Ascending aorta (tissue), 2 donors: ENCODE measurements at regions not wholly inside any gene's neighbourhood (a gene's known extent, or its start where the extent isn't known, plus 50 kb on each side); places are given as distances from the start of the nearest gene placed in this dataset.

Experiments used
- DNase-seq, 2 donors: peaks; one replicate each; pipeline ENCODE4 v3.0.0-alpha.2; 2019; ENCODE audit warnings: low spot score in 2 of 2
- H3K27ac ChIP-seq, 2 donors: fragments of 200-600 bp; sonication (generic); one replicate each; pipeline ENCODE4 v1.5.1; 2016 to 2017; ENCODE audit warnings: mild to moderate bottlenecking in 1 of 2
- H3K27me3 ChIP-seq: fragments of 200-600 bp; sonication (generic); one replicate; pipeline ENCODE4 v1.5.1; 2017
- H3K36me3 ChIP-seq, 2 donors: fragments of 200-600 bp; sonication (generic); one replicate each; pipeline ENCODE4 v1.5.1; 2016
- H3K4me1 ChIP-seq, 2 donors: fragments of 200-600 bp; sonication (generic); one replicate each; pipeline ENCODE4 v1.5.1; 2016 to 2017; ENCODE audit warnings: mild to moderate bottlenecking in 1 of 2
- H3K4me3 ChIP-seq, 2 donors: fragments of 200-600 bp; sonication (generic); one replicate each; pipeline ENCODE4 v1.5.1; 2016 to 2017; ENCODE audit warnings: mild to moderate bottlenecking in 1 of 2
- H3K9me3 ChIP-seq, 2 donors: fragments of 200-600 bp; sonication (generic); one replicate each; pipeline ENCODE4 v1.5.1; 2016
- intact Hi-C: fragments of 100-400 bp; cut with DNase I; formaldehyde crosslinking; loops from one replicate; pipeline ENCODE4 v1.15.1; 2023
- TF ChIP-seq, protein P1 (sequence below), 3 experiments: fragments of 200-600 bp in 2 of 3; fragments of 450-650 bp in 1 of 3; sonication (generic) in 2 of 3; IDR thresholded peaks; one replicate each; pipeline ENCODE4 v1.5.1; 2016 to 2019; ENCODE audit warnings: antibody characterized with exemption in 3 of 3, mild to moderate bottlenecking in 1 of 3, moderate library complexity in 1 of 3

DNA sequence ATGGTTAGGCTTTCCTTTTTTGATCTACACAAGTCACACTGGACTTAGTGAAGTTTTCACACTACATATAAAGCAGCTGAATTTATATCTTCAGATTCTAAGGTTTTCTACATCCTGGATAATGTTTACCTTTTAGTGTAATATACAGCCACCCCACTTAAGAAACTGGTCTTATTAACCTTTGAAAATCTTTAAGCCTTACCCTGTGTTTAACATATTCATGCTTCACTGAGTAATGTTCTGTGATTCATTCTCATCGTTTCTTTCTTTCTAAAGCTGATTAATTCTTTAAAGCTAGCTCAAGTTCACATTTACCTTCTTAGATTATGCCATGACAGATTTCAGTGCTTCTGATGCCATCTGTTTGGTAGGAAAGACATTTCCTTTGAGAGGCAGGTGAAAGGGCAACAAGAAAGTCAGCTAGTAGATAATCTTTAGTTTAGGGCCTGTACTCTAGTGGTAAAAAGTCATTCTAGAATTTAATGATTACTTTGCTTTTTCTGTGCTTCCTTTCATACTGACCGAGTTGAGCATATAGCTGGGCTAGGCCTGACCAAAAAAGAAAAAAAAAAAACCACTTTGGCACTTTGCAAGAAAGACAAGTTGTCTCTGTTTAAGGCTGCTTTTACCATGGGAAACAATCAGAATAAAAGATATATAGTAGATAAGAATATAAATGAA lies 690.9 kb upstream of the FBXO33 start:
- no peaks in the 10 kb centered on the region for H3K9me3 ChIP-seq
- H3K27ac ChIP-seq, result no peak overlapping the region
- intact Hi-C loops, result no loop called here
- no peaks in the 10 kb centered on the region for H3K27me3 ChIP-seq
- DNase-seq, result no peak
- H3K4me3 ChIP-seq, result no peak overlapping the region
- H3K36me3 ChIP-seq, result no peaks in the 10 kb centered on the region
- H3K4me1 ChIP-seq, result no peaks in the 10 kb centered on the region
- TF ChIP-seq, protein P1, sequence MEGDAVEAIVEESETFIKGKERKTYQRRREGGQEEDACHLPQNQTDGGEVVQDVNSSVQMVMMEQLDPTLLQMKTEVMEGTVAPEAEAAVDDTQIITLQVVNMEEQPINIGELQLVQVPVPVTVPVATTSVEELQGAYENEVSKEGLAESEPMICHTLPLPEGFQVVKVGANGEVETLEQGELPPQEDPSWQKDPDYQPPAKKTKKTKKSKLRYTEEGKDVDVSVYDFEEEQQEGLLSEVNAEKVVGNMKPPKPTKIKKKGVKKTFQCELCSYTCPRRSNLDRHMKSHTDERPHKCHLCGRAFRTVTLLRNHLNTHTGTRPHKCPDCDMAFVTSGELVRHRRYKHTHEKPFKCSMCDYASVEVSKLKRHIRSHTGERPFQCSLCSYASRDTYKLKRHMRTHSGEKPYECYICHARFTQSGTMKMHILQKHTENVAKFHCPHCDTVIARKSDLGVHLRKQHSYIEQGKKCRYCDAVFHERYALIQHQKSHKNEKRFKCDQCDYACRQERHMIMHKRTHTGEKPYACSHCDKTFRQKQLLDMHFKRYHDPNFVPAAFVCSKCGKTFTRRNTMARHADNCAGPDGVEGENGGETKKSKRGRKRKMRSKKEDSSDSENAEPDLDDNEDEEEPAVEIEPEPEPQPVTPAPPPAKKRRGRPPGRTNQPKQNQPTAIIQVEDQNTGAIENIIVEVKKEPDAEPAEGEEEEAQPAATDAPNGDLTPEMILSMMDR (IDR thresholded peaks at IDR 0.05), result no peak

DNA sequence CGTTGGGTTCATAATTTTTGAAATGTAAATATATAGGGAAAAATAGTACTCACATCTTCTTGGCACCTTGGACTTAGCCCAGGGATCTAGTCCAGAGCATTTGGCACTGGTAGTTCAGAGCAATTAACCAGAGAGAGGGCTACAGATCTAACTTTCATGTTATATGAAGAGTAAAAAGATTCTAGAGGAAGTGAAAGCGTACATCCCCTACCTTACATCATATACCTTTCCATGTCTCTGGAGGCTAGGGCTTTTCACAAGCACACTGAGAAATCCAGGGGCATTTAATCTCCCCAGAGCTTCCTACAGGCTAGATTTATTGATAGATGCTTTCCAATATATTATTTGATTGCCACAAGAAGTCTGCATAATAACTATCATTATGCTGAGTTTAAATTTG lies 687.5 kb upstream of the FBXO33 start:
- intact Hi-C loops, result no loop called here
- TF ChIP-seq, protein P1 (IDR thresholded peaks at IDR 0.05), result no peak

DNA sequence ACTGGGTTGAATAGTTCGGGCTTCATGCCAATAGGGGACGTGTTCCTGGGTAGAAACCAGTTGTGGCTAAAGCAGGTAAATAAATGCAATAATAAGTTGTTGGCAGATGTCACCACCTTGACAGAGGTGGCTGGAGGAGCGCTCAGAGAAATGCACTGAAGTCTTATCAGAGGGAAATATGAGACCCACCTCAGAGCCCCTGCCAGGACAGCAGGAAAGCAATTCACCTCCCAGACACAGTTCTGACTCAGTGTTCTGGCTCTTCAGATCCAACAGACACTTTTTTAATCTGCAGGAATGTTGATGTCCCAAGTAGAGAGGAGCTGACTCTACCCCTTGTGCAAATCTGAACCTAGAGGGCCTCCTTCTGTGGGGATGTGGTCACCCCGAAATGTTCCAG lies 687.1 kb upstream of the FBXO33 start:
- Histone ChIP-seq H3K4me1 (no peaks in the 10 kb centered on the region), H3K9me3 (no peaks in the 10 kb centered on the region), H3K4me3 (no peak overlapping the region), H3K27ac (no peak overlapping the region), H3K27me3 (no peaks in the 10 kb centered on the region), H3K36me3 (no peaks in the 10 kb centered on the region)
- TF ChIP-seq, protein P1 (IDR thresholded peaks at IDR 0.05), result no peak
- intact Hi-C loops, result no loop called here
- no peak for DNase-seq

More for the DNA sequence above, 687.5 kb upstream of the FBXO33 start:
- Histone ChIP-seq H3K27me3 (no peaks in the 10 kb centered on the region), H3K4me3 (no peak overlapping the region), H3K27ac (no peak overlapping the region), H3K9me3 (no peaks in the 10 kb centered on the region), H3K36me3 (no peaks in the 10 kb centered on the region), H3K4me1 (no peaks in the 10 kb centered on the region)
- DNase-seq, result no peak

DNA sequence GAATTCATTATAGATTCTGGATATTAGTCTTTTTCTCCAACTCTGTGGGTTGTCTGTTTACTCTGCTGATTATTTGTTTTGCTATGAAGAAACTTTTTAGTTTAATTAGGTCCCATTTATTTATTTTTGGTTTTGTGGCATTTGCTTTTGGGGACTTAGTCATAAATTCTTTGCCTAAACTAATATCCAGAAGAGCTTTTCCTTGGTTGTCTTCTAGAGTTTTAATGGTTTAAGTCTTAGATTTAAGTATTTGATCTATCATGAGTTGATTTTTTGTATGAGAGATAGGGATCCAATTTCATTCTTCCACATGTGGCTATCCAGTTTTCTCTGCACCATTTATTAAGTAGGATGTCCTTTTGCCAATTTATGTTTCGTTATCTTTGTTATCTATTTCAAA lies 683.4 kb upstream of the FBXO33 start:
- no peaks in the 10 kb centered on the region for H3K9me3 ChIP-seq
- no peak for DNase-seq
- H3K36me3 ChIP-seq, result no peaks in the 10 kb centered on the region
- H3K27me3 ChIP-seq, result no peaks in the 10 kb centered on the region
- no peak overlapping the region for H3K27ac ChIP-seq
- H3K4me3 ChIP-seq, result no peak overlapping the region
- no peaks in the 10 kb centered on the region for H3K4me1 ChIP-seq
- intact Hi-C loops, result no loop called here
- TF ChIP-seq, protein P1 (IDR thresholded peaks at IDR 0.05), result no peak

DNA sequence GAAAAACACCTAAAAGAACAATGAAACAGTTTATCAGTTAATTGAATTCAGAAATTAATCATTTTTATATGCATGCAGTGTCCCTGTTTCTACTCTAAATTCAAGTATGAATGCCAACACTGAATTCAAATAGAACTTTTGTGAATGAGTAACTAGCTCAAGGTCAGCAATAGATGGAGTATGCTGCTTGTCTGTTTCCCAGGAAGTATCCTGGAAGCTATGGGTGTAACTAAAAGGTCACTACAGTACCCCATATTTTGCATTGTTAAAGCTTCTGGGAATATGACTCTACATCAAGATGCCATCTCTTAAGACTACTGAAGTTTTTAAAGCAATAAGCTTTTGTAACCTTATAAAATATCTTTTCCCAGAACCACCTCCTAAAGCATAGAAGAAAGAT lies 681.4 kb upstream of the FBXO33 start:
- Histone ChIP-seq H3K36me3 (no peaks in the 10 kb centered on the region), H3K9me3 (no peaks in the 10 kb centered on the region), H3K4me1 (no peaks in the 10 kb centered on the region), H3K27ac (no peak overlapping the region), H3K27me3 (no peaks in the 10 kb centered on the region), H3K4me3 (no peak overlapping the region)
- TF ChIP-seq, protein P1 (IDR thresholded peaks at IDR 0.05), result no peak
- DNase-seq, result no peak
- intact Hi-C loops, result no loop called here
